ENCODE measurements at regions not wholly inside any gene's neighbourhood (a gene's known extent, or its start where the extent isn't known, plus 50 kb on each side); places are given as distances from the start of the nearest gene placed in this dataset.

- DNase-seq (ENCODE audit: low spot score), result no peak
- ChIA-PET POLR2A (ENCODE audit: low non-redundant PET) (no interaction called here), CTCF (no interaction called here)
- no peak for TF ChIP-seq CTCF (conservative IDR thresholded peaks at IDR 0.05; ENCODE audit: low read depth)
- no peak overlapping the region for H3K27ac ChIP-seq
Observed at GRCh38 chr2:147473075-147473474, 371.8 kb upstream of the ACVR2A start.

GRCh38 chr2:147471126-147471525, 373.7 kb upstream of the ACVR2A start:
- no peak for DNase-seq (ENCODE audit: low spot score)
- no peak overlapping the region for H3K27ac ChIP-seq
- ChIA-PET POLR2A (ENCODE audit: low non-redundant PET) (no interaction called here), CTCF (no interaction called here)
- no peak for TF ChIP-seq CTCF (conservative IDR thresholded peaks at IDR 0.05; ENCODE audit: low read depth)

GRCh38 chr2:147469471-147469870, 375.4 kb upstream of the ACVR2A start:
- DNase-seq (ENCODE audit: low spot score), result no peak
- TF ChIP-seq CTCF (conservative IDR thresholded peaks at IDR 0.05; ENCODE audit: low read depth), result no peak
- POLR2A ChIA-PET (ENCODE audit: low non-redundant PET), result no interaction called here
- no peak overlapping the region for H3K27ac ChIP-seq
- CTCF ChIA-PET, result no interaction called here

GRCh38 chr2:147468963-147469362, 375.9 kb upstream of the ACVR2A start:
- CTCF ChIA-PET, result no interaction called here
- POLR2A ChIA-PET (ENCODE audit: low non-redundant PET), result no interaction called here
- no peak for TF ChIP-seq CTCF (conservative IDR thresholded peaks at IDR 0.05; ENCODE audit: low read depth)
- no peak overlapping the region for H3K27ac ChIP-seq
- DNase-seq (ENCODE audit: low spot score), result no peak

GRCh38 chr2:147468349-147468748, 376.5 kb upstream of the ACVR2A start:
- CTCF ChIA-PET, result no interaction called here
- POLR2A ChIA-PET (ENCODE audit: low non-redundant PET), result no interaction called here
- DNase-seq (ENCODE audit: low spot score), result no peak
- no peak for TF ChIP-seq CTCF (conservative IDR thresholded peaks at IDR 0.05; ENCODE audit: low read depth)
- no peak overlapping the region for H3K27ac ChIP-seq

- no peak for DNase-seq (ENCODE audit: low spot score)
- no peak overlapping the region for H3K27ac ChIP-seq
- no peak for TF ChIP-seq CTCF (conservative IDR thresholded peaks at IDR 0.05; ENCODE audit: low read depth)
- CTCF ChIA-PET, result no interaction called here
- POLR2A ChIA-PET (ENCODE audit: low non-redundant PET), result no interaction called here
Observed at GRCh38 chr2:147467441-147467840, 377.4 kb upstream of the ACVR2A start.
